OCI-LY3 (cell line): ENCODE measurements at regions not wholly inside any gene's neighbourhood (a gene's known extent, or its start where the extent isn't known, plus 50 kb on each side); places are given as distances from the start of the nearest gene placed in this dataset.

Experiments
- H2AFZ ChIP-seq: fragments of 200-600, 300-600 bp; shearing (Covaris generic); 2 replicates; pipeline ENCODE4 v1.6.0; 2014; ENCODE audit warnings: antibody characterized with exemption, low read depth, low read length
- H3K27ac ChIP-seq: fragments of 200-600, 300-600 bp; sonication (generic); 2 replicates; pipeline ENCODE4 v1.5.1; 2014; ENCODE audit warnings: mild to moderate bottlenecking, low read length, moderate library complexity, mixed read lengths
- H3K27me3 ChIP-seq: fragments of 200-600, 300-600 bp; sonication (generic); 2 replicates; pipeline ENCODE4 v1.6.1; 2014; ENCODE audit warnings: low read depth, low read length, mixed read lengths
- H3K36me3 ChIP-seq: fragments of 200-600, 300-600 bp; sonication (generic); replicated peaks from 2 replicates; pipeline ENCODE3; 2014; ENCODE audit warnings: low read depth, low read length, mixed read lengths
- H3K4me1 ChIP-seq: fragments of 300-600, 200-600 bp; sonication (generic); 2 replicates; pipeline ENCODE4 v1.6.1; 2014; ENCODE audit warnings: low read length, mixed read lengths
- H3K4me2 ChIP-seq: fragments of 200-600, 300-600 bp; sonication (generic); 2 replicates; pipeline ENCODE4 v1.6.1; 2014; ENCODE audit warnings: low read length, mixed read lengths
- H3K4me3 ChIP-seq: fragments of 300-600, 200-600 bp; sonication (generic); 2 replicates; pipeline ENCODE4 v1.5.1; 2014; ENCODE audit warnings: antibody characterized with exemption, mild to moderate bottlenecking, low read length, moderate library complexity
- H3K79me2 ChIP-seq: fragments of 300-600, 200-600 bp; shearing (Covaris generic); 2 replicates; pipeline ENCODE4 v1.6.1; 2014; ENCODE audit warnings: mild to moderate bottlenecking, low read length, mixed read lengths
- H3K9ac ChIP-seq: fragments of 300-600, 200-600 bp; shearing (Covaris generic); 2 replicates; pipeline ENCODE4 v1.6.0; 2014; ENCODE audit warnings: mild to moderate bottlenecking, low read length, moderate library complexity
- H3K9me3 ChIP-seq: fragments of 200-600, 300-600 bp; shearing (Covaris generic); 2 replicates; pipeline ENCODE4 v1.6.1; 2014; ENCODE audit warnings: low read length, mixed read lengths; ENCODE audit not compliant: insufficient read depth
- H4K20me1 ChIP-seq: fragments of 200-600, 300-600 bp; sonication (generic); 2 replicates; pipeline ENCODE4 v1.6.1; 2016; ENCODE audit warnings: low read length, mixed read lengths; ENCODE audit not compliant: insufficient read depth
- EZH2phosphoT487 ChIP-seq: fragments of 200-600 bp; shearing (Covaris generic); IDR thresholded peaks from 2 replicates; pipeline ENCODE4 v1.6.1; 2018; ENCODE audit warnings: antibody characterized with exemption, mixed run types, low read depth
- TF ChIP-seq, protein P1 (sequence below): fragments of 200-600, 300-600 bp; sonication (generic); IDR thresholded peaks from 2 replicates; pipeline ENCODE4 v1.5.1; 2014; ENCODE audit warnings: antibody characterized with exemption, low read length, low read depth

- Histone ChIP-seq H3K4me1 (no peaks in the 10 kb centered on the region), H3K27ac (no peak overlapping the region), H3K4me3 (no peak overlapping the region), H3K9me3 (no peaks in the 10 kb centered on the region), H3K27me3 (peaks cover under 1% of the 10 kb centered on the region; the same call in 1 of the 2 replicates), H4K20me1 (no peaks in the 10 kb centered on the region), H3K36me3 (no peaks in the 10 kb centered on the region), H3K79me2 (no peaks in the 10 kb centered on the region), H2AFZ (no peak overlapping the region), H3K4me2 (no peak overlapping the region), H3K9ac (no peak overlapping the region)
- TF ChIP-seq, protein P1, sequence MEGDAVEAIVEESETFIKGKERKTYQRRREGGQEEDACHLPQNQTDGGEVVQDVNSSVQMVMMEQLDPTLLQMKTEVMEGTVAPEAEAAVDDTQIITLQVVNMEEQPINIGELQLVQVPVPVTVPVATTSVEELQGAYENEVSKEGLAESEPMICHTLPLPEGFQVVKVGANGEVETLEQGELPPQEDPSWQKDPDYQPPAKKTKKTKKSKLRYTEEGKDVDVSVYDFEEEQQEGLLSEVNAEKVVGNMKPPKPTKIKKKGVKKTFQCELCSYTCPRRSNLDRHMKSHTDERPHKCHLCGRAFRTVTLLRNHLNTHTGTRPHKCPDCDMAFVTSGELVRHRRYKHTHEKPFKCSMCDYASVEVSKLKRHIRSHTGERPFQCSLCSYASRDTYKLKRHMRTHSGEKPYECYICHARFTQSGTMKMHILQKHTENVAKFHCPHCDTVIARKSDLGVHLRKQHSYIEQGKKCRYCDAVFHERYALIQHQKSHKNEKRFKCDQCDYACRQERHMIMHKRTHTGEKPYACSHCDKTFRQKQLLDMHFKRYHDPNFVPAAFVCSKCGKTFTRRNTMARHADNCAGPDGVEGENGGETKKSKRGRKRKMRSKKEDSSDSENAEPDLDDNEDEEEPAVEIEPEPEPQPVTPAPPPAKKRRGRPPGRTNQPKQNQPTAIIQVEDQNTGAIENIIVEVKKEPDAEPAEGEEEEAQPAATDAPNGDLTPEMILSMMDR, result no peak
- TF ChIP-seq EZH2phosphoT487, result no peak
Observed at GRCh38 chr22:48277868-48278581, 1515.6 kb downstream of the TBC1D22A start.

GRCh38 chr22:48276994-48277867 lies 1514.8 kb downstream of the TBC1D22A start:
- TF ChIP-seq EZH2phosphoT487, result no peak
- TF ChIP-seq, protein P1, result no peak
- no peak overlapping the region for H2AFZ ChIP-seq
- no peak overlapping the region for H3K4me2 ChIP-seq
- H3K79me2 ChIP-seq, result no peaks in the 10 kb centered on the region
- H3K27ac ChIP-seq, result no peak overlapping the region
- H3K4me1 ChIP-seq, result no peaks in the 10 kb centered on the region
- H3K9me3 ChIP-seq, result no peaks in the 10 kb centered on the region
- no peak overlapping the region for H3K4me3 ChIP-seq
- no peaks in the 10 kb centered on the region; the same call in 1 of the 2 replicates for H3K27me3 ChIP-seq
- H3K9ac ChIP-seq, result no peak overlapping the region
- no peaks in the 10 kb centered on the region for H3K36me3 ChIP-seq
- no peaks in the 10 kb centered on the region for H4K20me1 ChIP-seq

DNA sequence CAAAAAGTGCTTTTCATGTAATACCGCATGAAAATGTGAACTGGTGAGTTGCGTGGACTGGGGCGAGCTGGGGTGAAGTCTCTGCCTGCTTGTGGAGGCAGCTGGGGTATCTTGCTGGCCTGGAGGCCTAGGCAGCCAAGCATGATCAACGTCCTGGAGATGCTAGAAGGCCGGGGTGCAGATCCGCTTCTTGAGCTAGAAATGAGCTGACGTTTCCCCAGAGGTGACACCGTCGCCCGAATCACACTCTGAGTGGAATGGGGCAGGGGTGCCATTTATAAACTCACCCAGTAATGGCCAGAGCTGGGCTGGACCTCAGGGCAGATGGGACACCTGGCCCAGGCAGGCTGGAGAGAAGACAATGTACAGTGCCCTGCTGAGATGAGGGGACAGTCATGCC lies 1513.0 kb downstream of the TBC1D22A start:
- no peak for TF ChIP-seq EZH2phosphoT487
- TF ChIP-seq, protein P1, result no peak
- Histone ChIP-seq H3K9me3 (no peaks in the 10 kb centered on the region), H3K4me2 (no peak overlapping the region)

GRCh38 chr22:48270731-48271130 lies 1508.3 kb downstream of the TBC1D22A start:
- no peak overlapping the region for H3K9ac ChIP-seq
- no peak overlapping the region for H2AFZ ChIP-seq
- H3K4me2 ChIP-seq, result no peak overlapping the region
- TF ChIP-seq, protein P1, result no peak
- H3K79me2 ChIP-seq, result no peaks in the 10 kb centered on the region
- peaks cover 9% of the 10 kb centered on the region; the same call in 1 of the 2 replicates for H3K27me3 ChIP-seq
- H4K20me1 ChIP-seq, result no peaks in the 10 kb centered on the region
- no peaks in the 10 kb centered on the region for H3K4me1 ChIP-seq
- H3K27ac ChIP-seq, result no peak overlapping the region
- no peaks in the 10 kb centered on the region for H3K36me3 ChIP-seq
- H3K9me3 ChIP-seq, result no peaks in the 10 kb centered on the region
- H3K4me3 ChIP-seq, result no peak overlapping the region

More for the DNA sequence above, 1513.0 kb downstream of the TBC1D22A start:
- H3K9ac ChIP-seq, result no peak overlapping the region
- no peak overlapping the region for H3K27ac ChIP-seq
- no peaks in the 10 kb centered on the region for H3K4me1 ChIP-seq
- H3K36me3 ChIP-seq, result no peaks in the 10 kb centered on the region
- no peak overlapping the region for H3K4me3 ChIP-seq
- H4K20me1 ChIP-seq, result no peaks in the 10 kb centered on the region
- H2AFZ ChIP-seq, result no peak overlapping the region
- H3K79me2 ChIP-seq, result no peaks in the 10 kb centered on the region
- peaks cover 9% of the 10 kb centered on the region; the same call in 1 of the 2 replicates for H3K27me3 ChIP-seq
